LHCN-M2 (cell line): ENCODE measurements at regions not wholly inside any gene's neighbourhood (a gene's known extent, or its start where the extent isn't known, plus 50 kb on each side); places are given as distances from the start of the nearest gene placed in this dataset.
"Not testable (repeated sequence)": the region's sequence is repeated elsewhere in the genome, so short reads cannot be mapped to it uniquely, and the experiment has no call there.

Experiments
- DNase-seq: peaks from one replicate; pipeline ENCODE4 v3.0.0-alpha.2; 2012; ENCODE audit warnings: low read depth

- no peak for DNase-seq
Observed at GRCh38 chr7:10759120-10759519, 214.6 kb upstream of the PHF14 start.

- peak; percentile 30 for DNase-seq
Observed at GRCh38 chr7:10767771-10768170, 205.9 kb upstream of the PHF14 start.

DNA sequence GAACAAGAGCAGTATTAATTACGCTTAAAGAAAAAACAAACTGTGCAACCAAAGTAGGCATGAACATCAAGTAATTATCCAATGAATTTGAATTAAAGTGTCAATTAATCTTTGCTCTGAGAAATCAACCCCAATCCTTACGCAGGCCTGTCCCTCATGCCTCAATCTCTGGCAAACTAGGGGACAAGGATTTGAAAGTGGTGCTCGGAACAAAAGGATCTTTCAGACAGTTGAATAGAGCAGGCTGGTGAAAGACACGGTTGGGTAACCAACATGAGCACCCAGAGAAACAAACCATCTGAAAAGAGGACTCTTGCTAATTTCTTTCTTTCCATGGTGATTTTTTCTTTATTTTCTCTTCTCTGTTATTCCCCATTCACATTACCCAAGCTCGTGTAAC, 203.5 kb upstream of the PHF14 start:
- DNase-seq = no peak

DNA sequence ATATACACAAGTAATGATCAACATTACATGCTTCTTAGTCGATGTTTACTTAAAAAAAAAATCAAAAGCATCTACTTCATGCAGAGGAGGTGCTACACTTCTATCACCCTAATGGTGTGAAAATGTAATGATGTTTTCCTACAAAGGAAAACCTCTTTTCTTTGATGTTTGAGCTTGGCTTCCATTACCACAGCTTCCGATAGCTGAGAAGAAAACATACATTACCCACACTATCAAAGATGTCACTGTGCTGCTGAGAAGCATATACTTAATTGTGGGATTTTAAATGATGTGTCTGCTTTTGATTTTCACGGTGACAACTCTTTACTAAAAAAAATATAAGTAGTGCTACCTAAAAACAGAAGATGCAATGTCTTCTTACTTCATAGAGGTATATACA, 200.2 kb upstream of the PHF14 start:
- DNase-seq = no peak

DNA sequence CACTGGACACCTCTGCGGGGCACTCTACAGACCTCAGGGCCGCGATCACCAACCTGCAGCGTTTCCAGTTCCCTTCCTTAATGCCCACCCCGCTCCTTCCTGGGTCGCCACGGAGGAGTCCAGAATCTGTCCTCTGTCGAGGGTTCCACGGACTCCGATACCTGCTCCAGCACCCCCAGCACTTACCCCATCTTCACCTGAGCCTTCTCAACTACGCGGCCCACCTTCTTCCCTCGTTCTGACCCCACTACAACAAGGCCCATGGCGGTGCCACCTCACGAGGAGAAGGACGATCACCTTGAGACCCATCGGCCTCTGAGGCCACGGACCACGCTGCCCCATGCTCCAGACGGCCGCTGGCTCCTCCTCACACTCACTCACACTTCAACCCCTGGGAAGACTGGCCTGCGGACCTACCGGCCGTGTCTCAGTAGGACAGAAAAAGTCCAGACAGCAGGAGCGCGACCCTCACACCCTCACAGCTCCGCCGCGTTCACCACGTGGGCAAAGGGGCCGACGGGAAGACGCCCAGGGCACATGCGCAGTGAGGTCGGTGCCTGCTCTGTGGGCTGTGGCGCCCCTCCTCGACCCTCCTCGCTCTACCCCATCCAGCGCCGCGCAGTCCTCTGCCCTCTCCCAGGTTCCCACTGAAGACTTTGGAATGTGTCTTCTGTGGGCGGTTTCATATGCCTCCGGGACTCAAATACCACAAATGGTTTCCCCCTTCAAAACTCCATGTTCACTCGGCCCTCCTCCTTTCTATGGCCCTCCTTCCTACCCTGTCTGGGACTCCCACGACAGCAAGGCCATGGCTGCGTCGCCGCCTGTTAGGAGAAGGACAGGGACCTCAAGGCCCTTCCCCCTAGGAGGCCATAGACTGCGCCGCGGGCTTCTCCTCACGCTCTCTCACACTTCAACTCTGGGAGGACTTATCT, 193.9 kb upstream of the PHF14 start:
- no peak for DNase-seq

DNA sequence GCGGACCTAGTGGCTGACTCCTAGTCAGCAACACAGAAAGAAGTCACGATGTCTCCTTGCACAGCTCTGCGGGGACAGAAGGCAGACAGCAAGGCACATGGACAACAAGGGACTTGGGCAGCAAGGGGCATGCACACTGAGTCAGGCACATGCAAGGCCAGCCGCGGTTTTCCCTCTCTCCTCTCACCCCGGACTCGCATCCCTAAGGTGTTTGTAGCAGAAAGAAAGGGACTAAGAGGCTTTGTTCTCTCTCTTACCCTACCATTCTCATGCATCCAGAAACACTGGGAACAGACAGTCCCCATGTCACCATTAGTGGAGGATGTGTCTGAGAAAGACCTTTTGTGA, 193.3 kb upstream of the PHF14 start:
- no peak for DNase-seq

DNA sequence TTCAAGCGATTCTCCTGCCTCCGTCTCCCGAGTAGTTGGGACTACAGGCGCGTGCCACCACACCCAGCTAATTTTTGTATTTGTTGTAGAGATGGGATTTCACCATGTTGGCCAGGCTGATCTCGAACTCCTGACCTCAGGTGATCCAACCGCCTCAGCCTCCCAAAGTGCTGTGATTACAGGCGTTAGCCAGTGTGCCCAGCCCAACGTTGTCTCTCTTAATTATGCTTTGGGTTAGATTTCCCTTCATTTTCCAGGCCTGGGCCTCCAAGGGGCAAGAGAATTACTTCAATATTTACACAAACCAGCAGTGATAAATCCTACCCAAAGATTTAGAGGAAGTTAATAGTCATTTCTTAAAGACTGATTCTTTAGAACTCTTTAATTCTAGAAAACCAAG, 186.7 kb upstream of the PHF14 start:
- not testable (repeated sequence) for DNase-seq

- peak; percentile 5 for DNase-seq
Observed at GRCh38 chr7:10789170-10789569, 184.5 kb upstream of the PHF14 start.

DNA sequence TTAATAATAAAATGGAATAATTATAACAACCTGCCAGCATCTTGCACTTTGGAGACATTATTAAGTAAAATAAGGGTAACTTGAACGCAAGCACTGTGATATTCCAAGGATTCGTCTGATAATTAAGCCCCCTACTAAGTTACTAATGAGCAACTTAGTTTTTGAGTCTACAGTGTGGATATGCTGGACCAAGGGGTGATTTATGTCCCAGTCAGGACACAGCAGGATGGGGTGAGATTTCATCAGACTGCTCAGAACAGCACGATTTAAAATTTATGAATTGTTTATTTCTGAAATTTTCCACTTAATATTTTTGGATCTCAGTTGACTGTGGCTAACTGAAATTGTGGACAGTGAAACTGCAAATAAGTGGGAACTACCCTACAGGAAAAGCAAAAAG, 182.8 kb upstream of the PHF14 start:
- no peak for DNase-seq

DNA sequence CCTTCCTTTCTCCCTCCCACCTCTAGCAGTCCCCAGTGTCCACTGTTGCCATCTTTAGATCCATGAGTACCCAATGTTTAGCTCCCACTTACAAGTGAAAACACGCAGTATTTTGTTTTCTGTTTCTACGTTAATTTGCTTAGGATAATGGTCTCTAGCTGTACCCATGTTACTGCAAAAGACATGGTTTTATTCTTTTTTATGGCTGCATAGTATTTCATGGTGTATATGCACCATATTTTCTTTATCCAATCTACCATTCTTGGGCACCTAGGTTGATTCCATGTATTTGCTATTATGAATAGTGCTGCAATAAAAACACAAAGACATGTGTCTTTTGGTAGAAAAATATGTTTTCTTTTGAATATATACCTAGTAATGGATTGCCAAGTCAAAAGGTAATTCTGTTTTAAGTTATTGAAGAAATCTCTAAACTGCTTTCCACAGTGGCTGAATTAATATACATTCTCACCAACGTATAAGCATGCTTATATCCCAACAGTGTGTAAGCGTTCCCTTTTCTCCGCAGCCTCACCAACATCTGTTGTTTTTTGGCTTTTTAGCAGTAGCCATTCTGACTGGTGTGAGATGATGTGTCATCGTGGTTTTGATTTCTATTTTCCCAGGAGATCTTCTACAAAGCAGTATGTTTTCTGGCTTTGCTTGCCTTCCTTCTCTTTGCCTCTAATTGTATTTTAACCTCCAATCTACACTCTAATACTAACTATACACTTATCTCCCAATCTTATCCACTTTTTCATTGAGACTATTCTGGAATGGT, 179.5 kb upstream of the PHF14 start:
- DNase-seq = peak; percentile 78

- no peak for DNase-seq
Observed at GRCh38 chr7:10797157-10797556, 176.5 kb upstream of the PHF14 start.

GRCh38 chr7:10798044-10798443, 175.6 kb upstream of the PHF14 start:
- DNase-seq = peak; percentile 15

- DNase-seq = no peak
Observed at GRCh38 chr7:10799475-10799874, 174.2 kb upstream of the PHF14 start.

DNA sequence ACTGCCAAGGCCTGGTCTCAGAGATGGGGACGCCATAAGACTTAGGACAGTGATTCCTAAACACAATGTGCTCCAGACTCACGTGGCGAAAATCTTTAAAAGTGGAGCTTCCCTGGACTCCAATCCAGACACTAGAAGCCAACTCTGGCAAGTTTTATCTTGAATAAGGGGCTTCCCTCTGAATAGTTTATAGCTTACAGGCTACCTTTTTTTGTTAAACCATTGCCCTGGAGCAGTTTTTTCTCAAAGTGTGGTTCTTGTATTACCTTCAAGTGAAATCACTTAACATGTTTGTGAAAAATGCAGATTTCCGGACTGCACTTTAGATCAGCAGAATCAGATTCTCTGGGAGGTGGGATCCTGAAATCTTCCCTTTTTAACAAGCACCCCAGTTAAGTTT, 171.7 kb upstream of the PHF14 start:
- DNase-seq = no peak

DNA sequence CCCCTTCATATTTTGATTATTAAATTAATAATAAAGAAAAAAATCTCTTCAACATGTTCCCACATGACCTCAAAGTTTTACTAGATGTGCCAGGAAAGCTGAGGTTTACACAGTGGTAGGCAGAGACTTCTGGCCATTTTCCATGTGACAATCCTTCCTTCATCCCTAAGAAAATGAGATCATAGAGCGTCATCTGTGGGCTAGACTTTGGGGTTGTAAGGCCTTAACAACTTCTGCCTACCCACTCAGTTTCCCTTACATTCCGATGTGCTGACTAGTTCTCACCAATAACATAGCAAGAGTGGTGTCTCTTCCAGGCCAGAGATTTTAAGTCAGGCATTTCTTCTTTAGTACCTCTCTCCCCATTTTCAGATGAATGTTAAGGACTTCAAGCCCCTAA, 171.1 kb upstream of the PHF14 start:
- DNase-seq = peak; percentile 98

- DNase-seq = no peak
Observed at GRCh38 chr7:10803720-10804119, 170.0 kb upstream of the PHF14 start.

- DNase-seq = no peak
Observed at GRCh38 chr7:10804770-10805169, 168.9 kb upstream of the PHF14 start.

GRCh38 chr7:10815546-10815945, 158.1 kb upstream of the PHF14 start:
- no peak for DNase-seq

GRCh38 chr7:10821156-10821555, 152.5 kb upstream of the PHF14 start:
- DNase-seq = no peak

- DNase-seq = no peak
Observed at GRCh38 chr7:10824154-10824553, 149.5 kb upstream of the PHF14 start.

DNA sequence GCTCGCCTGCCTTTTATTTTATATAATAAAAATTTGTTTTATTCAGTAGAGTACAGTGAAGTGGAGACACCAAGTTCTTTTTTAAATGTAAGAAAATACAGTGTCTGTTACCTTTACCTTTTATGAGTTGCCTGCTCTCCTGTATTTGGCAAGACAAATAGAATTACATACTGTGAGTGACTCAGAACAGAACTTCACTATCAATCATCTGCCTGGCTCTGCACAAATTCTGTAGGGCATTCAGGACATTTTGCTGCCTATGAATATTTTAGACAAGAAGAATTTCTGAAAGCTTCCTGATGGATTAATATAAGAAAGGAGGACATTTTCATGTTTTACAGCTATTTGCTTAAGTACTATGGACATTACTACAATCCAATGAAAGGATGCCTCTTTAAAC, 135.4 kb upstream of the PHF14 start:
- DNase-seq = no peak

GRCh38 chr7:10845225-10845624, 128.4 kb upstream of the PHF14 start:
- no peak for DNase-seq

- no peak for DNase-seq
Observed at GRCh38 chr7:10855583-10855982, 118.1 kb upstream of the PHF14 start.
